ENCODE measurements at regions not wholly inside any gene's neighbourhood (a gene's known extent, or its start where the extent isn't known, plus 50 kb on each side); places are given as distances from the start of the nearest gene placed in this dataset.

DNA sequence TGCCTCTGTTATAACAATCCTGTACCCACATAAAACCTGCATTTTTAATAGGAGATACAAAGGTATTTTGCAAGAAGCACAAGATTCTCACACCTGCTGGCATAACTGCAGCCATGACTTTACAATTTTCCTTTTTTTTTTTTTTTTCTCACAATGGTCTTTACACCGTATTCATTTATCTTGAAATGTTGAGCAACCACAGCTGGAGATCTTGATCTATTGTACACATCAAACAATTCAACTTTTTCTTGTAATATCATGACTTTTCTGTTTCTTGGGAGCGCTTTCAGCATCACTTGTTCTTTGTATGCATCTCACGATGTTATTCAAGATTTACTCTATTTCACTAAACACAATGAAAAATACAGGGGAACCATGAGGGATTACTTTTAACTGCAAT, 651.4 kb downstream of the KCNT2 start:
- Histone ChIP-seq H3K4me3 (no peak overlapping the region), H3K4me1 (no peaks in the 10 kb centered on the region), H3K9me3 (no peaks in the 10 kb centered on the region), H3K27ac (no peak overlapping the region), H3K36me3 (no peaks in the 10 kb centered on the region), H3K27me3 (no peaks in the 10 kb centered on the region)
- no peak for DNase-seq
- TF ChIP-seq, protein P1, sequence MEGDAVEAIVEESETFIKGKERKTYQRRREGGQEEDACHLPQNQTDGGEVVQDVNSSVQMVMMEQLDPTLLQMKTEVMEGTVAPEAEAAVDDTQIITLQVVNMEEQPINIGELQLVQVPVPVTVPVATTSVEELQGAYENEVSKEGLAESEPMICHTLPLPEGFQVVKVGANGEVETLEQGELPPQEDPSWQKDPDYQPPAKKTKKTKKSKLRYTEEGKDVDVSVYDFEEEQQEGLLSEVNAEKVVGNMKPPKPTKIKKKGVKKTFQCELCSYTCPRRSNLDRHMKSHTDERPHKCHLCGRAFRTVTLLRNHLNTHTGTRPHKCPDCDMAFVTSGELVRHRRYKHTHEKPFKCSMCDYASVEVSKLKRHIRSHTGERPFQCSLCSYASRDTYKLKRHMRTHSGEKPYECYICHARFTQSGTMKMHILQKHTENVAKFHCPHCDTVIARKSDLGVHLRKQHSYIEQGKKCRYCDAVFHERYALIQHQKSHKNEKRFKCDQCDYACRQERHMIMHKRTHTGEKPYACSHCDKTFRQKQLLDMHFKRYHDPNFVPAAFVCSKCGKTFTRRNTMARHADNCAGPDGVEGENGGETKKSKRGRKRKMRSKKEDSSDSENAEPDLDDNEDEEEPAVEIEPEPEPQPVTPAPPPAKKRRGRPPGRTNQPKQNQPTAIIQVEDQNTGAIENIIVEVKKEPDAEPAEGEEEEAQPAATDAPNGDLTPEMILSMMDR (IDR thresholded peaks at IDR 0.05) = no peak

GRCh38 chr1:195954848-195955247, 653.4 kb downstream of the KCNT2 start:
- Histone ChIP-seq H3K36me3 (no peaks in the 10 kb centered on the region), H3K27ac (no peak overlapping the region), H3K4me1 (no peaks in the 10 kb centered on the region), H3K27me3 (no peaks in the 10 kb centered on the region), H3K9me3 (no peaks in the 10 kb centered on the region), H3K4me3 (no peak overlapping the region)
- no peak for DNase-seq
- TF ChIP-seq POLR2A (IDR thresholded peaks at IDR 0.05) = no peak
- TF ChIP-seq, protein P1 (IDR thresholded peaks at IDR 0.05) = no peak

GRCh38 chr1:195951313-195951712, 656.9 kb downstream of the KCNT2 start:
- Histone ChIP-seq H3K27me3 (no peaks in the 10 kb centered on the region), H3K9me3 (no peaks in the 10 kb centered on the region), H3K4me3 (no peak overlapping the region), H3K27ac (no peak overlapping the region), H3K4me1 (no peaks in the 10 kb centered on the region), H3K36me3 (no peaks in the 10 kb centered on the region)
- no peak for DNase-seq
- no peak for TF ChIP-seq POLR2A (IDR thresholded peaks at IDR 0.05)

GRCh38 chr1:195948123-195948895, 659.9 kb downstream of the KCNT2 start:
- no peaks in the 10 kb centered on the region for H3K36me3 ChIP-seq
- H3K27ac ChIP-seq = no peak overlapping the region
- H3K9me3 ChIP-seq = no peaks in the 10 kb centered on the region
- H3K4me3 ChIP-seq = no peak overlapping the region
- H3K27me3 ChIP-seq = no peaks in the 10 kb centered on the region
- DNase-seq = no peak
- H3K4me1 ChIP-seq = no peaks in the 10 kb centered on the region
- no peak for TF ChIP-seq POLR2A (IDR thresholded peaks at IDR 0.05)
- TF ChIP-seq, protein P1 (IDR thresholded peaks at IDR 0.05) = no peak

GRCh38 chr1:195946500-195946899, 661.7 kb downstream of the KCNT2 start:
- Histone ChIP-seq H3K4me3 (no peak overlapping the region), H3K9me3 (no peaks in the 10 kb centered on the region), H3K27me3 (no peaks in the 10 kb centered on the region), H3K27ac (no peak overlapping the region), H3K4me1 (no peaks in the 10 kb centered on the region), H3K36me3 (no peaks in the 10 kb centered on the region)
- no peak for TF ChIP-seq POLR2A (IDR thresholded peaks at IDR 0.05)
- TF ChIP-seq, protein P1 (IDR thresholded peaks at IDR 0.05) = no peak
- DNase-seq = no peak

DNA sequence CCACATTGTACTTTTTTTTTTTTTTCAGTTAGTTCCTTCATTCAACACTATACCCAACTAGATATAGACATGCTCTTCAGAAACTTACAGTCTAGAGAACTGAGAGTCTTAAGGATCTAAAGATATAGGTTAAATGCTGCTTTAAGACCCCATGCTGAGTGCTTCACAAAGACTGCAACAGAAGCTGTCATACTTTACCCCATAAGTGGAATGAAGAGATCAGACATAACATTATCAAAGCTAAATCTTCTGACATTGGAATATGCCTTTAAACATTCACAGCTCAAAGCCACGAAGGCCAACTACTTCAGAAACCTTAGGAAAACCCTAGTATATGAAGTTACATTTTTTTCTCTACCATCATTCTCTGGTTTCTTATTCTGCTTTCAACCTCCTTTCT, 666.4 kb downstream of the KCNT2 start:
- Histone ChIP-seq H3K4me1 (no peaks in the 10 kb centered on the region), H3K27ac (no peak overlapping the region), H3K27me3 (no peaks in the 10 kb centered on the region), H3K9me3 (no peaks in the 10 kb centered on the region), H3K4me3 (no peak overlapping the region), H3K36me3 (no peaks in the 10 kb centered on the region)
- DNase-seq = no peak
- TF ChIP-seq, protein P1 (IDR thresholded peaks at IDR 0.05) = no peak
- no peak for TF ChIP-seq POLR2A (IDR thresholded peaks at IDR 0.05)
